Panc1 (cell line): ENCODE measurements at regions not wholly inside any gene's neighbourhood (a gene's known extent, or its start where the extent isn't known, plus 50 kb on each side); places are given as distances from the start of the nearest gene placed in this dataset.

ENCODE experiments used
- POLR2AphosphoS5 ChIP-seq: IDR thresholded peaks from 2 replicates; pipeline ENCODE4 v1.6.1; 2012; ENCODE audit warnings: mild to moderate bottlenecking, low read depth, low read length, moderate library complexity
- SIN3A ChIP-seq: IDR thresholded peaks from 2 replicates; pipeline ENCODE4 v1.6.1; 2012; ENCODE audit warnings: low read depth, mild to moderate bottlenecking, low read length, moderate library complexity, borderline replicate concordance; ENCODE audit not compliant: insufficient read depth
- TF ChIP-seq, protein P1 (sequence below): fragments of 450-650 bp; IDR thresholded peaks from 2 replicates; pipeline ENCODE4 v1.5.1; 2017; ENCODE audit warnings: mild to moderate bottlenecking

DNA sequence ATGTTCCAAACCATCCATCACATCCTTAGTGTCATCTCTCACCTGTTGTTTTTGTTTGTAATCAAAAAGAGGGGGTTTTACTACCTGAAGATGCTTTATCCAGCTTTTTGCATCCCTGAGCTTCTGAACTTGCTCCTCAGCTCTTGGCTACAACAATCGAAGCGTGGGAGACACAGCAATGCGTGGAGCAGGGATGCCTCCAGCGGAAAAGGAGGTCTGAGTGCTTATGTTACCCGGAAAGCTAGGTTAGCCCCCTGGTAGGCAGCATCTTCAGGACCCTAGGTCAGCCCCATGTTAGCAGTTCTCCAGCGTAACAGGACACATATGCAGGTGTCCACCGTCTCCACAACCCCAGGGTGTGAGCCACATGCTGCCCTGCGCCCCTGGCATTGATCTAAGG is 141.5 kb downstream of the RRAGC start:
- TF ChIP-seq, protein P1, sequence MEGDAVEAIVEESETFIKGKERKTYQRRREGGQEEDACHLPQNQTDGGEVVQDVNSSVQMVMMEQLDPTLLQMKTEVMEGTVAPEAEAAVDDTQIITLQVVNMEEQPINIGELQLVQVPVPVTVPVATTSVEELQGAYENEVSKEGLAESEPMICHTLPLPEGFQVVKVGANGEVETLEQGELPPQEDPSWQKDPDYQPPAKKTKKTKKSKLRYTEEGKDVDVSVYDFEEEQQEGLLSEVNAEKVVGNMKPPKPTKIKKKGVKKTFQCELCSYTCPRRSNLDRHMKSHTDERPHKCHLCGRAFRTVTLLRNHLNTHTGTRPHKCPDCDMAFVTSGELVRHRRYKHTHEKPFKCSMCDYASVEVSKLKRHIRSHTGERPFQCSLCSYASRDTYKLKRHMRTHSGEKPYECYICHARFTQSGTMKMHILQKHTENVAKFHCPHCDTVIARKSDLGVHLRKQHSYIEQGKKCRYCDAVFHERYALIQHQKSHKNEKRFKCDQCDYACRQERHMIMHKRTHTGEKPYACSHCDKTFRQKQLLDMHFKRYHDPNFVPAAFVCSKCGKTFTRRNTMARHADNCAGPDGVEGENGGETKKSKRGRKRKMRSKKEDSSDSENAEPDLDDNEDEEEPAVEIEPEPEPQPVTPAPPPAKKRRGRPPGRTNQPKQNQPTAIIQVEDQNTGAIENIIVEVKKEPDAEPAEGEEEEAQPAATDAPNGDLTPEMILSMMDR: no peak
- TF ChIP-seq POLR2AphosphoS5: no peak
- no peak for TF ChIP-seq SIN3A
